HG03565 (cell line): ENCODE measurements at regions not wholly inside any gene's neighbourhood (a gene's known extent, or its start where the extent isn't known, plus 50 kb on each side); places are given as distances from the start of the nearest gene placed in this dataset.

Experiments used
- ATAC-seq: cut with Tn5 transposase; IDR thresholded peaks from one replicate; pipeline ENCODE4 v1.9.1; 2021; ENCODE audit warnings: mild to moderate bottlenecking, moderate library complexity; ENCODE audit not compliant: unreplicated experiment

GRCh38 chr14:53695692-53696214 lies 260.9 kb downstream of the BMP4 start:
- ATAC-seq, result no peak

DNA sequence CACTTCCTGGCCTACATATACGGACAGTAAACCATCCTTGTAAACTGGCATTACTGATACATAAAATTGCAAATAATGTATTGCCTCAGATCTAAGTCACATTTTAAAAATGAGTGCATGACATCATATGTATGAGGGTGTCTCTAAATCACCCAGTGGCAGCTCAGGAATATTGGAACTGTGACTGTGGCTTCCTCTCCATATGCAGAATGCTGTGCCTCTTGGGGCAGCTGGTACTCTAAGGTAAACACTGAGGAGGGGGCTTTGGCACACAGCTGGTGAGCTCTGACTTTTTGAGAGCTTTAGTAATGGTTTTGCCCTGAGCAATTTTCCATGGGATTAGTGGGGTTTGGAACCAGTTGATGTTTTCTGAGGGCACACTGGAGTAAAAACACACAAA lies 263.7 kb downstream of the BMP4 start:
- no peak for ATAC-seq

DNA sequence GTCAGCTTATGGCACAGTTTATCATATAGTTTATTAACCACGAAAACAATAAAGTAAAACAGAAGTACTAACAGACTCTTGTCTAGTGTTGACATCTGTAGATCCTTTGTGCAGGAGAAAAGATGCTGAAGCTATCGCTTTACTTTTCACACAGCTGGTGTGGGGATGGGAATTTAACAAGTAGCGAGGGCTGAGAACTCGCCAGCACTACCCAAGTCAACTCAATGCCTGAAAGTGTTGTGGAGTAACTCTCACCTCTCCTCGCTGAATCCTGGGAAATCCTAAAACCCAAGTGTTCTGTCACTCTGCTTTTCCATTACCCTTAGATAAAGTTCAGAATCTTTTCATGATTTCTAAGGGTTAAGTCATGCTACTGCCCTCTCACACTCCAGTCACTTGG lies 264.2 kb downstream of the BMP4 start:
- ATAC-seq, result no peak

- ATAC-seq, result no peak
Observed at GRCh38 chr14:53683229-53683628, 273.4 kb downstream of the BMP4 start.

DNA sequence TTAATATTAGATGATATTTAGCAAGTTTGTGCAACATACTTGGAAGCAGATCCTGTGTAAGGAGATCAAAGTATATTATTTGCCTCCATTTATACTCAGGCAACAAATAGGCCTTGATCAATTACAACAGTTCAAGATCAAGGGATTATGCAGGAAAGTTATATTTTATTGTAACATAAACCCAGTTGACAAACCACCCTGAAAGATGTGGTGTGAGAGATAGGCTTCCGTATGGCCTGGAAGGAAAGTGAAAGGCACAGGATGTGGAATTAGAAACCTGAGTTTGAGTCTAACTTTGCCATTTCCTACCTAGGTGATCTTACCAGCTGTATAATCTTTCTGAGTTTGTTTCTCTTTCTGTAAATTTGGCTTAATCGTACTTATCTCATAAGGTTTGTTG lies 284.1 kb downstream of the BMP4 start:
- no peak for ATAC-seq

DNA sequence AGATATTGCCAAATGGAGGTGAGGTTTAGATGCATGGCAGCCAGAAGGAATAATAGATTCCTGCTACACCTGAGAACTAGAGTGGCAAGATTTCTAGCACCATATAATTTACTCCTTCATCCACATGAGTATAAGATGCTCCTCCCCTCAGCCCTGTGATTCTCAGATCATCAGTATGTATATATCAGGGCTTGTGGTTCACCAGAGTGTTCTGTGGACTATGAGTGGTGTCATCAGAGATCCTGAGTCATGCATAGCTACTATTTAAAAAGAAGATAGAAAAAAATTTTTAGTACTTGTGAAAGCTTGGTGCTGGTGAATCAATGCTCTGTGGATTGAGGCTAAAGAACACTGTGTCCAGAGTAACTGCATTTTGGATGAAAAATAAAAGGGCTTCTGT lies 285.9 kb downstream of the BMP4 start:
- ATAC-seq, result no peak

- no peak for ATAC-seq
Observed at GRCh38 chr14:53668897-53669296, 287.7 kb downstream of the BMP4 start.

DNA sequence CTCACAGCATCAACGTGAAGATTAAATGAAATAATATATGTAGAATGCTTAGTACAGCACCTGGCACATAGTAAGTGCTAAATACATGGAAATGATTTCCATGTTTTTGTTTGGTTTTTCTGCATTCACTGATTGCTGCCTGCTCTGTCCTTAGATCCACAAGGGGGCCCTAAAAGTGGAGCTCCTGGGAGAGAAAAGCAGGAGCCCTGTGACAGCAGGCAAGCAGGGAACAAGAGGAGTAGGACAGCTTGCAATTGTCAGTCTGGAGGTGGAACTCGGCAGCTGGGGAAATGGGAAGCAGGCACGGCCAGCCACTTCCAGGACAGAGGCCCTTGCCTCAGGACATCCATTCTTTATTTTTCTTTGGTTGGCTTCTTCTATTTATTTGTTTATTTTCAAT lies 292.9 kb downstream of the BMP4 start:
- ATAC-seq, result no peak

GRCh38 chr14:53655080-53655785 lies 301.4 kb downstream of the BMP4 start:
- ATAC-seq, result peak; percentile 61

- ATAC-seq, result no peak
Observed at GRCh38 chr14:53652068-53652467, 304.6 kb downstream of the BMP4 start.

DNA sequence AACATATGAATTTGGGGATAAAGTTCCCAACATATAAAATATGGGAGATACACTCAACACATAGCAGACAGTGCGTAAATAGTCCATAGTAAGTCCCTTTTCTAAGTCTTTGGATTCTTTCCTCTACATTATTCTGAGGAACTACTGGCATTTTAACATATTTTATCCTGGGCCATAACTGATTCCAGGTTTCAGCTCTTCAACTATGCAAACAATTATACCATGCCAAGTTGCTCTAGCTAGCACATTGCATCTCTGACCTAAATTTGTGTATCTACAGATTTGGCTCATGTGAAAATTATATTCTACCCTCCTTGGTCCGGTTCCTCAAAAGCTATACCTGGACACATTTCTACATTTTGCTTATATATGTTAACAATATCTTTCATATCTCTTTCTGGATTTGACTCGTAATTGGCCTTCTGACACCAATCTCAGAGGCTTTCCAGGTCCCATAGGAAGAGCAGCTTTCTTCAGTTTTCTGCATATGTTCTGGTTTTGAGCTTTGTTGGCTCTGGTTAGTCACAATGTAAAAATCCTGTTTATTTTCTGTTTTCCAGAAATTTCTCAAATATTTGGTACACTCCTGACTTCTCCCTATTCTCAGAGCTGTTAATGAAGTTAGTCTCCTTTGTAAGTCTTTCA lies 305.4 kb downstream of the BMP4 start:
- ATAC-seq, result no peak

DNA sequence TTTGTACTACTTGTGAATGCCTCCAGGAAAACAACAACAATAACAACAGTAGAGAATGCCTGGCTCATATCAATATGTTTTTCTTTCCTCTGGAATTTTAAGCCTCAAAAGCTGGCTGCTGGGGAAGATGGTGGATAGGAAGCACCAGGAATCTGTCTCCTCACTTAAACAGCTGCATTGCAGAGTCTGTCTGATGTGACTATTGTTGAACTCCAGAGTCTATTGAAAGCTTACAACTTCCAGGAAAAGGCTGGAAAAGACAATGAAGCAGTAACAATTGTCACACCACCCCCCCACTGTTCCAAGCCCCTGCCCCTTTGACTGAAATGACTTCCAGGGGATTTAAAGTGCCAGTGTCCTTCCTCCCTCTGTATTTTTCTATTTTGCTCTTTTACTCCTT lies 309.7 kb downstream of the BMP4 start:
- ATAC-seq, result no peak

DNA sequence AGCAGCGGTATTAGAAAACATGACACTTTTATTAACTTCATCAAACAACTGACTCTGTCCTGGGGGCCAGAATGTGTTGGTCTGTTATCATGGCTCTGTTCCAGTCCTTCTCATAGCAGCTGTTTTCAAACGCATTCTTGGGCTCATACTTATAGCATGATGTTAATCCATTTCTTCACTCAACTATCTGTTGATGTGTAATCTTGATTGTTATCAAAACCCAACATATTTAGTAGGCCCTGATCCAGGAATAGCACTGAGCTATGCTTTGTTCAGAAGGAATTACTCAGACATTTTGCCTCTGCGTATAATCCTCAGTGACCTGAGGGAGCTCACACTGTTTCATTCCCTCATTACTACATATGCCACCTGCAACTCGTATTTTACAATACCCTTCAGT lies 315.9 kb downstream of the BMP4 start:
- no peak for ATAC-seq

GRCh38 chr14:53638966-53639365 lies 317.7 kb downstream of the BMP4 start:
- ATAC-seq, result no peak

DNA sequence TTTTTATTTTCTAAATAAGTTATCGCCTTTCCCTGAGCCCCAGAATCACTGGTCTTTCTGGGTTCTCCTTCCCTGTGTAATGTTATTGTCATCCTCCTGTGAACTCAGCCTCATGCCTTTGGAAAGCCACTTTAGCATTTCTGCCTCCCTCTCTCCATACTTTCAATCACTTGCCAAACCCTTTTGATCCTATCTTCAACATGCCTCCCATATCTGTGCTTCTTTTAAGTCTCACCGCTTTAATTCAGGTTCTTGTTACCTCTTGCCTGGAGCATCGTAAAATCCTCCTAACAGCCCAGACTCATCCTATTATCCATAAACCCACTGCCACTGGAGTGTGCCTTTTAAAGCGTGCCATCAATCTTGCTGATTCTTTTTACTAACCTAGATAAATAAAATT lies 321.8 kb downstream of the BMP4 start:
- no peak for ATAC-seq

GRCh38 chr14:53630336-53630735 lies 326.3 kb downstream of the BMP4 start:
- no peak for ATAC-seq

GRCh38 chr14:53628732-53629430 lies 327.7 kb downstream of the BMP4 start:
- ATAC-seq, result no peak

GRCh38 chr14:53628261-53628660 lies 328.4 kb downstream of the BMP4 start:
- ATAC-seq, result no peak

- ATAC-seq, result no peak
Observed at GRCh38 chr14:53626761-53627160, 329.9 kb downstream of the BMP4 start.

GRCh38 chr14:53622447-53622846 lies 334.2 kb downstream of the BMP4 start:
- ATAC-seq, result no peak

- no peak for ATAC-seq
Observed at GRCh38 chr14:53621921-53622320, 334.7 kb downstream of the BMP4 start.

- ATAC-seq, result no peak
Observed at GRCh38 chr14:53621433-53621832, 335.2 kb downstream of the BMP4 start.
